Common myeloid progenitor, CD34-positive (primary cell): ENCODE measurements at regions not wholly inside any gene's neighbourhood (a gene's known extent, or its start where the extent isn't known, plus 50 kb on each side); places are given as distances from the start of the nearest gene placed in this dataset.

ENCODE experiments used
- CTCF ChIA-PET: fragments of 350-600 bp; sonication (Branson Sonifier 250); formaldehyde crosslinking; loops from one replicate; lab custom pipeline; 2021; ENCODE audit warnings: antibody characterized with exemption; lab: Charles Lee
- POLR2A ChIA-PET: fragments of 350-600 bp; sonication (Branson Sonifier 250); formaldehyde crosslinking; loops from one replicate; lab custom pipeline; 2021; ENCODE audit warnings: antibody characterized with exemption; lab: Charles Lee
- DNase-seq, 3 donors: peaks; one replicate each; pipeline versions ENCODE4 v3.0.0 to v3.0.0-alpha.2; 2013
- H3K27ac ChIP-seq, 2 experiments: 1 replicate in 1 of 2; 2 replicates in 1 of 2; pipeline ENCODE4 v1.7.0; 2013; ENCODE audit warnings: inconsistent platforms in 2 of 2, low read length in 2 of 2, mild to moderate bottlenecking in 2 of 2, low read depth in 1 of 2, moderate library complexity in 1 of 2; ENCODE audit not compliant: severe bottlenecking in 2 of 2, insufficient read depth in 1 of 2, poor library complexity in 1 of 2
- H3K27me3 ChIP-seq, 5 experiments: replicated peaks in 2 of 5; 1 replicate in 3 of 5; 2 replicates in 2 of 5; pipeline versions ENCODE4 v1.6.1 to v1.7.0; 2013; ENCODE audit warnings: low read length in 4 of 5, mild to moderate bottlenecking in 2 of 5, moderate library complexity in 2 of 5, inconsistent platforms in 1 of 5; ENCODE audit not compliant: insufficient read depth in 5 of 5, control insufficient read depth in 4 of 5
- H3K36me3 ChIP-seq, 4 experiments: 1 replicate in 2 of 4; 2 replicates in 2 of 4; pipeline versions ENCODE4 v1.6.1 to v1.7.0; 2013; ENCODE audit warnings: low read length in 3 of 4, control low read depth in 1 of 4, mild to moderate bottlenecking in 1 of 4; ENCODE audit not compliant: control insufficient read depth in 4 of 4, insufficient read depth in 4 of 4
- H3K4me1 ChIP-seq, 4 experiments: 1 replicate in 3 of 4; 2 replicates in 1 of 4; pipeline versions ENCODE4 v1.6.1 to v1.7.1; 2013; ENCODE audit warnings: low read length in 3 of 4, mild to moderate bottlenecking in 3 of 4, control low read depth in 1 of 4, inconsistent platforms in 1 of 4, moderate library complexity in 1 of 4; ENCODE audit not compliant: control insufficient read depth in 4 of 4, insufficient read depth in 4 of 4; ENCODE audit errors: control extremely low read depth in 1 of 4
- H3K4me3 ChIP-seq, 7 experiments: 1 replicate in 4 of 7; 2 replicates in 3 of 7; pipeline versions ENCODE4 v1.5.1 to v1.7.0; 2013; ENCODE audit warnings: mild to moderate bottlenecking in 7 of 7, low read length in 6 of 7, moderate library complexity in 6 of 7, inconsistent platforms in 2 of 7, low read depth in 2 of 7, control low read depth in 1 of 7; ENCODE audit not compliant: insufficient read depth in 4 of 7, control insufficient read depth in 1 of 7; ENCODE audit errors: extremely low read depth in 1 of 7
- H3K9me3 ChIP-seq, 5 experiments: 1 replicate in 4 of 5; 2 replicates in 1 of 5; pipeline versions ENCODE4 v1.6.1 to v1.7.1; 2013; ENCODE audit warnings: low read length in 4 of 5, mild to moderate bottlenecking in 2 of 5, inconsistent platforms in 1 of 5, low read depth in 1 of 5, moderate library complexity in 1 of 5; ENCODE audit not compliant: control insufficient read depth in 4 of 5, insufficient read depth in 2 of 5; ENCODE audit errors: control extremely low read depth in 1 of 5
- WGBS: methylation state at CpG from one replicate; pipeline ENCODE4 v1.1.5; 2013; ENCODE audit not compliant: insufficient coverage; 5-methylcytosine and 5-hydroxymethylcytosine counted together

GRCh38 chrX:39853417-39854030 lies 244.2 kb downstream of the BCOR start:
- H3K27me3 ChIP-seq, result no peaks in the 10 kb centered on the region
- H3K36me3 ChIP-seq, result no peaks in the 10 kb centered on the region
- ChIA-PET POLR2A (no interaction called here), CTCF (interaction anchor here (0.9 to 1.0 kb wide), 2 partner anchors 9 to 43 kb away, joined by 3 to 4 read pairs; no protein-coding TSS in a partner anchor)
- H3K9me3 ChIP-seq, result no peaks in the 10 kb centered on the region
- no peak overlapping the region for H3K4me3 ChIP-seq
- no peak for DNase-seq
- peaks cover 0 to 81% (median 52%) of the 10 kb centered on the region in 4 experiments for H3K4me1 ChIP-seq
- H3K27ac ChIP-seq, result no peak overlapping the region
- WGBS, result 58% methylated on average over 2 of the region's 3 CpGs

- POLR2A ChIA-PET, result interaction anchor here (0.5 to 0.9 kb wide), 4 partner anchors 35 to 1051 kb away, joined by 3 to 4 read pairs (median 4); no protein-coding TSS in a partner anchor
- DNase-seq, result peak; percentile 73 to 95 (median 94)
- Histone ChIP-seq H3K27me3 (peaks cover 0 to 1% (median 0%) of the 10 kb centered on the region in 5 experiments), H3K9me3 (no peaks in the 10 kb centered on the region), H3K36me3 (no peaks in the 10 kb centered on the region), H3K27ac (peak overlapping the region; percentile 64 to 79), H3K4me1 (peaks cover 0 to 82% (median 53%) of the 10 kb centered on the region in 4 experiments), H3K4me3 (peak overlapping the region in 4 of 7 experiments; percentile 26 to 67 (median 39))
- CTCF ChIA-PET, result interaction anchor here (1.0 to 1.7 kb wide), 3 partner anchors 8 to 124 kb away, joined by 3 to 4 read pairs (median 3); no protein-coding TSS in a partner anchor
- 47% methylated on average over 16 of the region's 17 CpGs for WGBS
Observed at GRCh38 chrX:39854772-39855747, 242.7 kb downstream of the BCOR start.

GRCh38 chrX:39855748-39856129 lies 242.0 kb downstream of the BCOR start:
- Histone ChIP-seq H3K27ac (peak overlapping the region; percentile 64 to 79), H3K4me3 (peak overlapping the region in 3 of 7 experiments; percentile 28 to 67 (median 39)), H3K9me3 (no peaks in the 10 kb centered on the region), H3K4me1 (peaks cover 0 to 82% (median 52%) of the 10 kb centered on the region in 4 experiments), H3K27me3 (peaks cover 0 to 3% (median 0%) of the 10 kb centered on the region in 5 experiments), H3K36me3 (no peaks in the 10 kb centered on the region)
- WGBS, result 58% methylated on average over 8 of the region's 10 CpGs
- CTCF ChIA-PET, result interaction anchor here (1.7 kb wide), 1 partner anchor 43 kb away, joined by 4 read pairs; no protein-coding TSS in a partner anchor
- peak in 2 of 3 donors; percentile 89 to 90 for DNase-seq
- POLR2A ChIA-PET, result interaction anchor here (0.8 to 0.9 kb wide), 2 partner anchors 36 to 125 kb away, joined by 3 to 4 read pairs; no protein-coding TSS in a partner anchor

GRCh38 chrX:39856472-39857121 lies 241.2 kb downstream of the BCOR start:
- ChIA-PET POLR2A (no interaction called here), CTCF (no interaction called here)
- no peaks in the 10 kb centered on the region for H3K36me3 ChIP-seq
- H3K4me1 ChIP-seq, result peaks cover 0 to 81% (median 54%) of the 10 kb centered on the region in 4 experiments
- H3K4me3 ChIP-seq, result no peak overlapping the region
- no peaks in the 10 kb centered on the region for H3K9me3 ChIP-seq
- peaks cover 0 to 3% (median 0%) of the 10 kb centered on the region in 5 experiments for H3K27me3 ChIP-seq
- DNase-seq, result no peak
- 77% methylated on average over 3 of the region's 7 CpGs for WGBS
- H3K27ac ChIP-seq, result no peak overlapping the region

GRCh38 chrX:39857780-39858179 lies 240.0 kb downstream of the BCOR start:
- Histone ChIP-seq H3K27ac (no peak overlapping the region), H3K9me3 (no peaks in the 10 kb centered on the region), H3K27me3 (peaks cover 0 to 3% (median 0%) of the 10 kb centered on the region in 5 experiments), H3K4me1 (peaks cover 0 to 78% (median 48%) of the 10 kb centered on the region in 4 experiments), H3K4me3 (no peak overlapping the region), H3K36me3 (no peaks in the 10 kb centered on the region)
- WGBS, result 50% methylated on average over 1 of the region's 3 CpGs
- ChIA-PET POLR2A (no interaction called here), CTCF (no interaction called here)
- DNase-seq, result peak in 2 of 3 donors; percentile 18 to 33

- DNase-seq, result peak; percentile 43 to 89 (median 85)
Observed at GRCh38 chrX:39859991-39860861, 237.5 kb downstream of the BCOR start.

More at GRCh38 chrX:39859991-39860861, 237.5 kb downstream of the BCOR start:
- ChIA-PET POLR2A (no interaction called here), CTCF (interaction anchor here (1.4 kb wide), 1 partner anchor 11 kb away, joined by 3 read pairs; no protein-coding TSS in a partner anchor)
- 56% methylated on average over 10 of the region's 13 CpGs for WGBS
- Histone ChIP-seq H3K27me3 (peaks cover 0 to 3% (median 0%) of the 10 kb centered on the region in 5 experiments), H3K4me1 (peaks cover 0 to 56% (median 31%) of the 10 kb centered on the region in 4 experiments), H3K36me3 (no peaks in the 10 kb centered on the region), H3K27ac (no peak overlapping the region), H3K4me3 (no peak overlapping the region), H3K9me3 (no peaks in the 10 kb centered on the region)
